ENCODE measurements at regions not wholly inside any gene's neighbourhood (a gene's known extent, or its start where the extent isn't known, plus 50 kb on each side); places are given as distances from the start of the nearest gene placed in this dataset.

DNA sequence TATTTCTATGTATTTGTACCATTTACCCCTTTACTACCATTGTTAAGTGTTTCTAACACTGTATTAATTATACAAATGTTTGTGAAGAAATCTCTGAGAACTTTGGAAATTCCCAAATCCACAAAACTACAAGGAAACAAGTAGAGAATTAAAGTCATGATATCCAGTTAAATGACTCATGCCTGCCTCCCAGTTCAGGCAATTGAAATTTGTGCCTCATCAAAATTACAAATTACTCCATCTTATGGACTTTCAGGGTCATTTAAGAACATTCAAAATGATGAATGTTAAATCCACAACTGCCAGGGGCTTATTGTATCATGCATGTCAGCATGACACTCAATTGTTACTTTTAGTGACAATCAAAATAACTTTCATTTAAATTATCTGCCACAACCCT is 282.4 kb downstream of the ZNF326 start (continued):
- TF ChIP-seq, protein P1, sequence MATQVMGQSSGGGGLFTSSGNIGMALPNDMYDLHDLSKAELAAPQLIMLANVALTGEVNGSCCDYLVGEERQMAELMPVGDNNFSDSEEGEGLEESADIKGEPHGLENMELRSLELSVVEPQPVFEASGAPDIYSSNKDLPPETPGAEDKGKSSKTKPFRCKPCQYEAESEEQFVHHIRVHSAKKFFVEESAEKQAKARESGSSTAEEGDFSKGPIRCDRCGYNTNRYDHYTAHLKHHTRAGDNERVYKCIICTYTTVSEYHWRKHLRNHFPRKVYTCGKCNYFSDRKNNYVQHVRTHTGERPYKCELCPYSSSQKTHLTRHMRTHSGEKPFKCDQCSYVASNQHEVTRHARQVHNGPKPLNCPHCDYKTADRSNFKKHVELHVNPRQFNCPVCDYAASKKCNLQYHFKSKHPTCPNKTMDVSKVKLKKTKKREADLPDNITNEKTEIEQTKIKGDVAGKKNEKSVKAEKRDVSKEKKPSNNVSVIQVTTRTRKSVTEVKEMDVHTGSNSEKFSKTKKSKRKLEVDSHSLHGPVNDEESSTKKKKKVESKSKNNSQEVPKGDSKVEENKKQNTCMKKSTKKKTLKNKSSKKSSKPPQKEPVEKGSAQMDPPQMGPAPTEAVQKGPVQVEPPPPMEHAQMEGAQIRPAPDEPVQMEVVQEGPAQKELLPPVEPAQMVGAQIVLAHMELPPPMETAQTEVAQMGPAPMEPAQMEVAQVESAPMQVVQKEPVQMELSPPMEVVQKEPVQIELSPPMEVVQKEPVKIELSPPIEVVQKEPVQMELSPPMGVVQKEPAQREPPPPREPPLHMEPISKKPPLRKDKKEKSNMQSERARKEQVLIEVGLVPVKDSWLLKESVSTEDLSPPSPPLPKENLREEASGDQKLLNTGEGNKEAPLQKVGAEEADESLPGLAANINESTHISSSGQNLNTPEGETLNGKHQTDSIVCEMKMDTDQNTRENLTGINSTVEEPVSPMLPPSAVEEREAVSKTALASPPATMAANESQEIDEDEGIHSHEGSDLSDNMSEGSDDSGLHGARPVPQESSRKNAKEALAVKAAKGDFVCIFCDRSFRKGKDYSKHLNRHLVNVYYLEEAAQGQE (IDR thresholded peaks at IDR 0.05; ENCODE audit: unreplicated experiment), result no peak
- no peak for TF ChIP-seq POLR2AphosphoS5 (IDR thresholded peaks at IDR 0.05; ENCODE audit: low read depth)
- no peak for TF ChIP-seq EZH2phosphoT487 (IDR thresholded peaks at IDR 0.05; ENCODE audit: unreplicated experiment)
- no peak for TF ChIP-seq ZNF114 (CRISPR knock-in tag; IDR thresholded peaks at IDR 0.05)
- no peak for TF ChIP-seq CREB1 (CRISPR knock-in tag; IDR thresholded peaks at IDR 0.05; ENCODE audit: low read depth)
- no peak for TF ChIP-seq STAT1 (IDR thresholded peaks at IDR 0.05; ENCODE audit: unreplicated experiment)
- no peak for TF ChIP-seq EZH2 (IDR thresholded peaks at IDR 0.05; ENCODE audit: low read depth, unreplicated experiment)
- no peak for TF ChIP-seq ZNF331 (CRISPR knock-in tag; IDR thresholded peaks at IDR 0.05; ENCODE audit: low read depth)

DNA sequence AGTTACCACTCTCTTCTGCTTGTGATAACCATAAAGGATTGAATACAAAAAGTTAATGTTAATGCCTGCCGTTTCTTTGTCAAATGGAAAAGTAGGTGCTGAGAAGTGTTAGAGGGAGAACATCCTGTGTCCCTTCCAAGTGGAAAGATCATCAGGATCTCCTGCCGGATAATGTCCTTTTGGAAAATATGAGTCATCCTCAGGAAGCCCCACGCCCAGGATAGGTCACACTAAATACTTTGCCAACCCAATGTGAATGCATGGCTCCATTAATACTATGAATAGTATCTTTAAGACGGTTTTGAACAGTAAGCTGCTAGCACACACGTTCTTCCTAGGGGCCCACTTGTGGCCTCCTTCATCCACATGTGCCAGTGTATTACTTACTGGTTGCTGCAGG is 279.5 kb downstream of the ZNF326 start:
- no peaks in the 10 kb centered on the region for H3K9me3 Mint-ChIP-seq
- Histone ChIP-seq H3K4me2 (peak overlapping the region; percentile 63; the same call in 1 of the 2 replicates), H3K79me2 (replicated peaks; ENCODE audit: insufficient read depth) (no peaks in the 10 kb centered on the region), H3K4me3 (no peak overlapping the region), H3F3A (replicated peaks; ENCODE audit: low read depth) (no peaks in the 10 kb centered on the region), H3K27me3 (ENCODE audit: insufficient read depth) (no peaks in the 10 kb centered on the region), H4K20me1 (replicated peaks; ENCODE audit: insufficient read depth) (no peaks in the 10 kb centered on the region), H3K36me3 (ENCODE audit: insufficient read depth) (no peaks in the 10 kb centered on the region), H3K4me1 (ENCODE audit: insufficient read depth) (peaks cover 35% of the 10 kb centered on the region), H2AFZ (no peak overlapping the region), H3K27ac (ENCODE audit: low read depth) (no peak overlapping the region), H3K9me2 (ENCODE audit: insufficient read depth) (peaks cover 17% of the 10 kb centered on the region)
- ATAC-seq (no peak), DNase-seq (ENCODE audit: low spot score) (no peak)
- no peak overlapping the region for H3K4me3 Mint-ChIP-seq
- H3K4me1 Mint-ChIP-seq, result peaks cover 33% of the 10 kb centered on the region
- no peaks in the 10 kb centered on the region for H3K27me3 Mint-ChIP-seq (ENCODE audit: insufficient read depth, low read depth, poor library complexity)
- H3K36me3 Mint-ChIP-seq (ENCODE audit: low read depth), result no peaks in the 10 kb centered on the region
- no peak overlapping the region for H3K27ac Mint-ChIP-seq
- no peak for TF ChIP-seq EZH2phosphoT487 (IDR thresholded peaks at IDR 0.05; ENCODE audit: unreplicated experiment)
- TF ChIP-seq ZNF114 (CRISPR knock-in tag; IDR thresholded peaks at IDR 0.05), result no peak
- TF ChIP-seq EZH2 (IDR thresholded peaks at IDR 0.05; ENCODE audit: low read depth, unreplicated experiment), result no peak
- TF ChIP-seq POLR2AphosphoS5 (IDR thresholded peaks at IDR 0.05; ENCODE audit: low read depth), result no peak
- TF ChIP-seq CREB1 (CRISPR knock-in tag; IDR thresholded peaks at IDR 0.05; ENCODE audit: low read depth), result no peak
- TF ChIP-seq NANOG (IDR thresholded peaks at IDR 0.05; ENCODE audit: borderline replicate concordance), result no peak
- TF ChIP-seq, protein P2, sequence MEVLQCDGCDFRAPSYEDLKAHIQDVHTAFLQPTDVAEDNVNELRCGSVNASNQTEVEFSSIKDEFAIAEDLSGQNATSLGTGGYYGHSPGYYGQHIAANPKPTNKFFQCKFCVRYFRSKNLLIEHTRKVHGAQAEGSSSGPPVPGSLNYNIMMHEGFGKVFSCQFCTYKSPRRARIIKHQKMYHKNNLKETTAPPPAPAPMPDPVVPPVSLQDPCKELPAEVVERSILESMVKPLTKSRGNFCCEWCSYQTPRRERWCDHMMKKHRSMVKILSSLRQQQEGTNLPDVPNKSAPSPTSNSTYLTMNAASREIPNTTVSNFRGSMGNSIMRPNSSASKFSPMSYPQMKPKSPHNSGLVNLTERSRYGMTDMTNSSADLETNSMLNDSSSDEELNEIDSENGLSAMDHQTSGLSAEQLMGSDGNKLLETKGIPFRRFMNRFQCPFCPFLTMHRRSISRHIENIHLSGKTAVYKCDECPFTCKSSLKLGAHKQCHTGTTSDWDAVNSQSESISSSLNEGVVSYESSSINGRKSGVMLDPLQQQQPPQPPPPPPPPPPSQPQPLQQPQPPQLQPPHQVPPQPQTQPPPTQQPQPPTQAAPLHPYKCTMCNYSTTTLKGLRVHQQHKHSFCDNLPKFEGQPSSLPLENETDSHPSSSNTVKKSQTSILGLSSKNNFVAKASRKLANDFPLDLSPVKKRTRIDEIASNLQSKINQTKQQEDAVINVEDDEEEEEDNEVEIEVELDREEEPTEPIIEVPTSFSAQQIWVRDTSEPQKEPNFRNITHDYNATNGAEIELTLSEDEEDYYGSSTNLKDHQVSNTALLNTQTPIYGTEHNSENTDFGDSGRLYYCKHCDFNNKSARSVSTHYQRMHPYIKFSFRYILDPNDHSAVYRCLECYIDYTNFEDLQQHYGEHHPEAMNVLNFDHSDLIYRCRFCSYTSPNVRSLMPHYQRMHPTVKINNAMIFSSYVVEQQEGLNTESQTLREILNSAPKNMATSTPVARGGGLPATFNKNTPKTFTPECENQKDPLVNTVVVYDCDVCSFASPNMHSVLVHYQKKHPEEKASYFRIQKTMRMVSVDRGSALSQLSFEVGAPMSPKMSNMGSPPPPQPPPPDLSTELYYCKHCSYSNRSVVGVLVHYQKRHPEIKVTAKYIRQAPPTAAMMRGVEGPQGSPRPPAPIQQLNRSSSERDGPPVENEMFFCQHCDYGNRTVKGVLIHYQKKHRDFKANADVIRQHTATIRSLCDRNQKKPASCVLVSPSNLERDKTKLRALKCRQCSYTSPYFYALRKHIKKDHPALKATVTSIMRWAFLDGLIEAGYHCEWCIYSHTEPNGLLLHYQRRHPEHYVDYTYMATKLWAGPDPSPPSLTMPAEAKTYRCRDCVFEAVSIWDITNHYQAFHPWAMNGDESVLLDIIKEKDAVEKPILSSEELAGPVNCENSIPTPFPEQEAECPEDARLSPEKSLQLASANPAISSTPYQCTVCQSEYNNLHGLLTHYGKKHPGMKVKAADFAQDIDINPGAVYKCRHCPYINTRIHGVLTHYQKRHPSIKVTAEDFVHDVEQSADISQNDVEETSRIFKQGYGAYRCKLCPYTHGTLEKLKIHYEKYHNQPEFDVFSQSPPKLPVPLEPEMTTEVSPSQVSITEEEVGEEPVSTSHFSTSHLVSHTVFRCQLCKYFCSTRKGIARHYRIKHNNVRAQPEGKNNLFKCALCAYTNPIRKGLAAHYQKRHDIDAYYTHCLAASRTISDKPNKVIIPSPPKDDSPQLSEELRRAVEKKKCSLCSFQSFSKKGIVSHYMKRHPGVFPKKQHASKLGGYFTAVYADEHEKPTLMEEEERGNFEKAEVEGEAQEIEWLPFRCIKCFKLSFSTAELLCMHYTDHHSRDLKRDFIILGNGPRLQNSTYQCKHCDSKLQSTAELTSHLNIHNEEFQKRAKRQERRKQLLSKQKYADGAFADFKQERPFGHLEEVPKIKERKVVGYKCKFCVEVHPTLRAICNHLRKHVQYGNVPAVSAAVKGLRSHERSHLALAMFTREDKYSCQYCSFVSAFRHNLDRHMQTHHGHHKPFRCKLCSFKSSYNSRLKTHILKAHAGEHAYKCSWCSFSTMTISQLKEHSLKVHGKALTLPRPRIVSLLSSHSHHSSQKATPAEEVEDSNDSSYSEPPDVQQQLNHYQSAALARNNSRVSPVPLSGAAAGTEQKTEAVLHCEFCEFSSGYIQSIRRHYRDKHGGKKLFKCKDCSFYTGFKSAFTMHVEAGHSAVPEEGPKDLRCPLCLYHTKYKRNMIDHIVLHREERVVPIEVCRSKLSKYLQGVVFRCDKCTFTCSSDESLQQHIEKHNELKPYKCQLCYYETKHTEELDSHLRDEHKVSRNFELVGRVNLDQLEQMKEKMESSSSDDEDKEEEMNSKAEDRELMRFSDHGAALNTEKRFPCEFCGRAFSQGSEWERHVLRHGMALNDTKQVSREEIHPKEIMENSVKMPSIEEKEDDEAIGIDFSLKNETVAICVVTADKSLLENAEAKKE (CRISPR knock-in tag; IDR thresholded peaks at IDR 0.05), result no peak
- no peak for TF ChIP-seq JUNB (IDR thresholded peaks at IDR 0.05; ENCODE audit: unreplicated experiment)
- no peak for TF ChIP-seq STAT1 (IDR thresholded peaks at IDR 0.05; ENCODE audit: unreplicated experiment)
- no peak for TF ChIP-seq ZNF331 (CRISPR knock-in tag; IDR thresholded peaks at IDR 0.05; ENCODE audit: low read depth)
- TF ChIP-seq, protein P1 (IDR thresholded peaks at IDR 0.05; ENCODE audit: unreplicated experiment), result no peak

All from GM23338 (cell line).